NCI-H2171 treated with DMSO at 0.1 percent for 48 hours (cell line): ENCODE measurements at regions not wholly inside any gene's neighbourhood (a gene's known extent, or its start where the extent isn't known, plus 50 kb on each side); places are given as distances from the start of the nearest gene placed in this dataset.

Experiments
- DNase-seq: peaks from one replicate; lab custom pipeline; 2025; lab: John Stamatoyannopoulos, UW

GRCh38 chr6:90435207-90435899, 138.7 kb upstream of the BACH2 start:
- DNase-seq = no peak

GRCh38 chr6:90434094-90434493, 137.5 kb upstream of the BACH2 start:
- DNase-seq = no peak

- DNase-seq = no peak
These were observed 136.3 kb upstream of the BACH2 start for GRCh38 chr6:90432937-90433336.

GRCh38 chr6:90432041-90432775, 135.6 kb upstream of the BACH2 start:
- DNase-seq = no peak

GRCh38 chr6:90431576-90431975, 134.9 kb upstream of the BACH2 start:
- DNase-seq = no peak

GRCh38 chr6:90429713-90430112, 133.1 kb upstream of the BACH2 start:
- DNase-seq = no peak

- peak; percentile 38 for DNase-seq
These were observed 131.9 kb upstream of the BACH2 start for GRCh38 chr6:90428514-90428913.

GRCh38 chr6:90425161-90425641, 128.6 kb upstream of the BACH2 start:
- DNase-seq = no peak

- no peak for DNase-seq
These were observed 127.9 kb upstream of the BACH2 start for GRCh38 chr6:90424580-90424979.

GRCh38 chr6:90421666-90422065, 125.0 kb upstream of the BACH2 start:
- no peak for DNase-seq

GRCh38 chr6:90420500-90420899, 123.9 kb upstream of the BACH2 start:
- peak; percentile 42 for DNase-seq

GRCh38 chr6:90417385-90417784, 120.7 kb upstream of the BACH2 start:
- DNase-seq = no peak

GRCh38 chr6:90416322-90416721, 119.7 kb upstream of the BACH2 start:
- DNase-seq = no peak

- DNase-seq = no peak
These were observed 118.5 kb upstream of the BACH2 start for GRCh38 chr6:90415178-90415577.

GRCh38 chr6:90414352-90414751, 117.7 kb upstream of the BACH2 start:
- no peak for DNase-seq

GRCh38 chr6:90413867-90414266, 117.2 kb upstream of the BACH2 start:
- DNase-seq = peak; percentile 82

GRCh38 chr6:90413396-90413795, 116.8 kb upstream of the BACH2 start:
- DNase-seq = no peak

GRCh38 chr6:90412538-90413369, 116.1 kb upstream of the BACH2 start:
- no peak for DNase-seq

- no peak for DNase-seq
These were observed 114.7 kb upstream of the BACH2 start for GRCh38 chr6:90411292-90411781.

GRCh38 chr6:90409700-90410099, 113.1 kb upstream of the BACH2 start:
- DNase-seq = no peak

- DNase-seq = no peak
These were observed 110.3 kb upstream of the BACH2 start for GRCh38 chr6:90406957-90407356.

GRCh38 chr6:90406142-90406794, 109.6 kb upstream of the BACH2 start:
- DNase-seq = no peak
